Cardiac fibroblast (primary cell): ENCODE measurements at regions not wholly inside any gene's neighbourhood (a gene's known extent, or its start where the extent isn't known, plus 50 kb on each side); places are given as distances from the start of the nearest gene placed in this dataset.

Experiments
- DNase-seq, 2 donors: peaks; one replicate each; pipeline versions ENCODE4 v3.0.0 to v3.0.0-alpha.2; 2010; ENCODE audit warnings: low read depth in 2 of 2
- H3K4me3 ChIP-seq, 2 donors: replicated peaks in 1 of 2; 1 replicate in 1 of 2; 2 replicates in 1 of 2; pipeline ENCODE4 v1.5.1; 2011; ENCODE audit warnings: low read depth in 2 of 2, low read length in 2 of 2, mild to moderate bottlenecking in 2 of 2, moderate library complexity in 1 of 2
- TF ChIP-seq, protein P1 (sequence below): IDR thresholded peaks from one replicate; pipeline ENCODE4 v1.5.1; 2011; ENCODE audit warnings: low read depth, mild to moderate bottlenecking, low read length, inconsistent platforms

DNA sequence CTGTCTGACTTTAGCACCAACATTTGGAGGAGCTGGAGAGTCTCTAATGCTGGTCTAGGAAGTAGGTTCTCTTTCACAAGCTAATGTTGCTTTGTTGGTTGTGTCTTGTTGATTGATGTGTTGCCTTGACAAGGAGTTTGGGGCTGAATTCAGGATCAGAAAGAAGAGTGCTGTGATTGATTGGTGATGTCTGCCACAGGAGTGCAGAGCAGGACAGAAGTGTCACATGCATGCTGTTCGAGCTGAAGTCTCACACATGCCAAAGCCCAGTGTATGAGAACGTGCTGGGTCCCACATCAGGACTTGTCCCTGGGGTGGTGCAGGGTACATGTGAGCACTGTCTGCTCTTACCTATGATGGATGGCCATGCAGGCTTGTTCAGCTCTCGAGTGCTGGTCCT, 694.4 kb downstream of the MATN1 start:
- H3K4me3 ChIP-seq, result no peak overlapping the region
- TF ChIP-seq, protein P1, sequence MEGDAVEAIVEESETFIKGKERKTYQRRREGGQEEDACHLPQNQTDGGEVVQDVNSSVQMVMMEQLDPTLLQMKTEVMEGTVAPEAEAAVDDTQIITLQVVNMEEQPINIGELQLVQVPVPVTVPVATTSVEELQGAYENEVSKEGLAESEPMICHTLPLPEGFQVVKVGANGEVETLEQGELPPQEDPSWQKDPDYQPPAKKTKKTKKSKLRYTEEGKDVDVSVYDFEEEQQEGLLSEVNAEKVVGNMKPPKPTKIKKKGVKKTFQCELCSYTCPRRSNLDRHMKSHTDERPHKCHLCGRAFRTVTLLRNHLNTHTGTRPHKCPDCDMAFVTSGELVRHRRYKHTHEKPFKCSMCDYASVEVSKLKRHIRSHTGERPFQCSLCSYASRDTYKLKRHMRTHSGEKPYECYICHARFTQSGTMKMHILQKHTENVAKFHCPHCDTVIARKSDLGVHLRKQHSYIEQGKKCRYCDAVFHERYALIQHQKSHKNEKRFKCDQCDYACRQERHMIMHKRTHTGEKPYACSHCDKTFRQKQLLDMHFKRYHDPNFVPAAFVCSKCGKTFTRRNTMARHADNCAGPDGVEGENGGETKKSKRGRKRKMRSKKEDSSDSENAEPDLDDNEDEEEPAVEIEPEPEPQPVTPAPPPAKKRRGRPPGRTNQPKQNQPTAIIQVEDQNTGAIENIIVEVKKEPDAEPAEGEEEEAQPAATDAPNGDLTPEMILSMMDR, result no peak
- DNase-seq, result no peak

DNA sequence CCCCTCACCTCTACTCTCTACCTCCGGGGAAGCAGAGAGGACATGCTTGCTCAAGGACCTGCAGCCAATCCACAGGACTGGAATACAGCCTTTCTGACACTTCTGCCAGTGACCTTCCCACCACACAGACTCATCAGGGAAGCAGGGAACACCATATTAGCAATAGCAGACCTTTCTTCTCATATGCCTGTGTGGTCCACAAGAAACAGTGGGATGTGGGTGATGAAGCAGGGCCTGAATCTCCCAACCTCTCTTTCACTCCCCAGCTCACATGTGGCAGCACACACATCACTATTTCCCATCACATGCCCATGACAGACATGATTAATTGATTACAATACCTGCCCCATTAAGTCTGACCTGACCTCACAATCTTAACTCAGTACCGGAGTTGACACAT, 695.1 kb downstream of the MATN1 start:
- no peak for DNase-seq
- TF ChIP-seq, protein P1, result no peak
- H3K4me3 ChIP-seq, result no peak overlapping the region

DNA sequence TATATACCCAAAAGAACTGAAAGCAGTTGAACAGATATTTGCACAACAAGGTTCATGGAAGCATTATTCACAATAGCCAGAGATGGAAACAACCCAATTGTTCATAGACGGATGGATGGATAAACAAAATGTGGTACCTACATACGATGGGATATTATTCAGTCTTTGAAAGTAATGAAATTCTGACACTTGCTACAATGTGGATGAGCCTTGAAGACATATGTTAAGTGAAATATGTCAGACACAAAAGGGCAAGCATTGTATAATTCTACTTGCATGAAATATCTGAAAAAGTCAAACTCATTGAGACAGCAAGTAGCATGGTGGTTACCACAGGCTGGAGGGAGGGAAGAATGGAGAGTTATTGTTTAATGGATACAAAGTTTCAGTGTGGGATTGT, 696.1 kb downstream of the MATN1 start:
- no peak for DNase-seq
- no peak overlapping the region for H3K4me3 ChIP-seq
- TF ChIP-seq, protein P1, result no peak

DNA sequence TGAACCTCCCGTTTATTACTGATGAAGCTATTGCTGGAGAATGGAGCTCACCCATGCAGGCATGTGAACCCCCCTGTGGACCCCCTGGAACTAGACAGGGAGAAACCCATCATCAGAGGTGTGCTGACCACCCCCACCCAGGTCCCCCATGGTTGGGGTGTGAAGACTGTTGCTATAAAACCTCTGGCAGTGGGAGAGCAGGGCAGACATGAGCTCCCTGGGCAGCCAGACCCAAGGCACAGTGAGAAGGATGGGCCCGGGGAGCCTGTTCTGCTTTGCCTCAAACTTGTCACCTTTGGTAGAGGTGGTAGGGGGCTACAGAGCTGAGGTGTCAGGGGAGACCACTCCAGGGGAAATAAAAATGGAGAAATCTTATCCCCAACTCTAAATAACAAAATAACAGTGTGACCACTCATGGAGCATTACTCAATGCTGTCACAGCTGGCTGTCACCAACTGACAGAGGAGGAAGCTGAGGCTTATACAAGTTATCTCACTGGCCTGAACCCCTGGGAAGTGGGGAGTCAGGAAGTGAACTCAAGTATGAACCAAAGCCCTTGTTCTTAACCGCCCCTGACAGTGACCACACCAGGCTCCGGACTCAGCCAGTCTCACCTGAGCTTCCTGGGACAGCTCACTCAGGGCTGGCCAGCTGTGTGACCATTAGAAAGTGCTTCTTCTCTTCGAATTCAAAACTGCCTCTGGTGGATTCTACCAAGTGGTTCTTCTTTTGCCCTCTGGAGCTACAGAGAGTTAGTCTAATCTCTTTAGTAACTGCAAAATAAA, 698.8 kb downstream of the MATN1 start:
- TF ChIP-seq, protein P1, result no peak
- no peak for DNase-seq
- no peak overlapping the region for H3K4me3 ChIP-seq

DNA sequence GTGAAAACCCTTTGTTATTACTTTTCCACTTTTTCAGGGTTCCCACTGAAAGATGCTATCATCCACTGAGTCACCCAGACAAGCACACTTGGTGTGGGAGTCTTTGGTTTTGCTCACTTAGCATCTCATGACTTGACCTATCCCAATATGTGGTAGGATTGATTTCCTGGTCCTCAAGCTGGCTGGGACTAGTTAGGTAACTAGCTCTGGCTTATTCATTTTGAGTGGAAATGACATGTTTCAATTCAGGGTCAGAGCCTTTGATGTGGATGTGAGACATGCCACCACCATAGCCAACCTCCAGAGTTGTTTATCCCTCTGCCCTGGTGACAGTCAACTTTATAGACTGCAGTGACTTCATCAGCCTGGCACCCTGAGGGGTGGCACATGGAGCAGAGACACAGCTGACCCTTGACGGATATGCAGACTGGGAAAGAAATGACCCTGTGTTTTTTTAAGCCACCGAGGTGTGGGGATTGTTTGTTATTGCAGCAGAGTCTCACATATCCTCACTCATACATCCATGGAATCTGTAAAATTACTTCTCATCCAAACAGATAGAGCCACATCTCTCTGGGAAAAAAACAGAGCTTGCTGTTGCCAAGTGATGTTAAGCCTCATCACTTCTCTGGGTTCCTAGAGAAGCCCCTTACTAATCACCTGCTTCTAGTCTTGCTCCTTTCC, 699.9 kb downstream of the MATN1 start:
- no peak for DNase-seq
- TF ChIP-seq, protein P1, result no peak
- no peak overlapping the region for H3K4me3 ChIP-seq

DNA sequence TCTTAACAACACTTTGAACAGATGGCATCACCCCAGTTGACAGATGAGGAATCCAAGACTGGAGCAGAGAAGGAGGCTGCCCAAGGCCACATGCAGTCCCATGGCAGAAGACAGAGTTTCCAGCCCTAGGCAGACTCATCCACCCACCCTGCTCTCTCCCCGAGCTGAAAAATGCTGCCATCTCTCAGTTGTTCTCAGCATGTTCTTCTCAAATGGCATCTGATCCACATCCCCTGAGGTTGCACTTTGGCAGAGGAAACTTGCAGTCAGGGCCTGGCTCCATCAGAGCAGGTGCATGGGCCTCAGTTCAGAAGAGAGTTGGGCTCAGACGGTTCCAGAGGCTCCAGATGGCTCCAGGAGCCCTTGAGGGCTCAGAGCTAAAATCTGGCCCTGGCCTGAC, 709.4 kb downstream of the MATN1 start:
- TF ChIP-seq, protein P1, result no peak
- no peak for DNase-seq
- H3K4me3 ChIP-seq, result no peak overlapping the region
